Ammon's horn (tissue), 1 donor: ENCODE measurements at regions not wholly inside any gene's neighbourhood (a gene's known extent, or its start where the extent isn't known, plus 50 kb on each side); places are given as distances from the start of the nearest gene placed in this dataset.
A peak's percentile ranks its signal among the peaks of the same experiment; 100 is the strongest.

Source experiments
- DNase-seq: peaks from one replicate; pipeline ENCODE4 v3.0.0-alpha.2; 2016; ENCODE audit warnings: low spot score

- peak; percentile 50 for DNase-seq
Observed at GRCh38 chr19:29263305-29264135, 50.6 kb upstream of the UQCRFS1 start.

GRCh38 chr19:29264897-29265296 is 51.9 kb upstream of the UQCRFS1 start:
- no peak for DNase-seq

- DNase-seq: no peak
Observed at GRCh38 chr19:29265436-29265835, 52.5 kb upstream of the UQCRFS1 start.

- no peak for DNase-seq
Observed at GRCh38 chr19:29266001-29266400, 53.0 kb upstream of the UQCRFS1 start.

GRCh38 chr19:29266603-29267002 is 53.7 kb upstream of the UQCRFS1 start:
- DNase-seq: no peak

GRCh38 chr19:29267701-29268100 is 54.8 kb upstream of the UQCRFS1 start:
- DNase-seq: peak; percentile 28

GRCh38 chr19:29268103-29268502 is 55.2 kb upstream of the UQCRFS1 start:
- DNase-seq: no peak

GRCh38 chr19:29268721-29269393 is 55.9 kb upstream of the UQCRFS1 start:
- DNase-seq: no peak

GRCh38 chr19:29269641-29270040 is 56.7 kb upstream of the UQCRFS1 start:
- no peak for DNase-seq

GRCh38 chr19:29271341-29271740 is 58.4 kb upstream of the UQCRFS1 start:
- no peak for DNase-seq

- DNase-seq: no peak
Observed at GRCh38 chr19:29271911-29272310, 59.0 kb upstream of the UQCRFS1 start.

GRCh38 chr19:29273000-29273640 is 60.2 kb upstream of the UQCRFS1 start:
- no peak for DNase-seq

- no peak for DNase-seq
Observed at GRCh38 chr19:29275266-29275665, 62.3 kb upstream of the UQCRFS1 start.

GRCh38 chr19:29277102-29277501 is 64.2 kb upstream of the UQCRFS1 start:
- DNase-seq: no peak

GRCh38 chr19:29278716-29279115 is 65.8 kb upstream of the UQCRFS1 start:
- DNase-seq: no peak

GRCh38 chr19:29283366-29283765 is 70.4 kb upstream of the UQCRFS1 start:
- DNase-seq: no peak

- DNase-seq: no peak
Observed at GRCh38 chr19:29285187-29285687, 72.3 kb upstream of the UQCRFS1 start.

- peak; percentile 61 for DNase-seq
Observed at GRCh38 chr19:29285878-29286277, 72.9 kb upstream of the UQCRFS1 start.

- DNase-seq: peak; percentile 29
Observed at GRCh38 chr19:29287061-29287460, 74.1 kb upstream of the UQCRFS1 start.

GRCh38 chr19:29288256-29288655 is 75.3 kb upstream of the UQCRFS1 start:
- DNase-seq: no peak

- no peak for DNase-seq
Observed at GRCh38 chr19:29289020-29289419, 76.1 kb upstream of the UQCRFS1 start.

- no peak for DNase-seq
Observed at GRCh38 chr19:29290853-29291252, 77.9 kb upstream of the UQCRFS1 start.

- no peak for DNase-seq
Observed at GRCh38 chr19:29292153-29292552, 79.2 kb upstream of the UQCRFS1 start.
